IMR-90 (cell line): ENCODE measurements at regions not wholly inside any gene's neighbourhood (a gene's known extent, or its start where the extent isn't known, plus 50 kb on each side); places are given as distances from the start of the nearest gene placed in this dataset.

Experiments
- ATAC-seq: fragments of 200-7000 bp; cut with Tn5 transposase; 2 replicates; pipeline ENCODE4 v1.9.1; 2020; ENCODE audit warnings: low read depth, mild to moderate bottlenecking, moderate library complexity
- BruUV-seq: library from RNA; stranded (reverse); fragments of 400-500 nt; replicated peaks from 2 replicates; lab custom pipeline; 2021; lab: Mats Ljungman, UMichigan
- CTCF ChIA-PET: fragments of 300-600 bp; formaldehyde crosslinking; extraction: SDS; loops from one replicate; lab custom pipeline; 2021; ENCODE audit warnings: antibody characterized with exemption; lab: Yijun Ruan, JAX
- POLR2A ChIA-PET: fragments of 300-600 bp; sonication (Branson Sonifier 250); formaldehyde crosslinking; loops from one replicate; lab custom pipeline; 2022; ENCODE audit warnings: antibody characterized with exemption; ENCODE audit not compliant: unreplicated experiment; lab: Charles Lee
- DNase-seq: peaks from one replicate; pipeline ENCODE4 v3.0.0; 2013
- H2AFZ ChIP-seq: replicated peaks from 2 replicates; pipeline ENCODE3; 2013; ENCODE audit warnings: low read length, mild to moderate bottlenecking; ENCODE audit not compliant: poor library complexity
- H2AK5ac ChIP-seq: 2 replicates; pipeline ENCODE4 v1.6.1; 2013; ENCODE audit warnings: low read depth, low read length, inconsistent platforms
- H2AK9ac ChIP-seq: replicated peaks from 2 replicates; pipeline ENCODE3; 2013; ENCODE audit warnings: mild to moderate bottlenecking, low read depth, low read length, moderate library complexity; ENCODE audit not compliant: poor library complexity
- H2BK120ac ChIP-seq: 2 replicates; pipeline ENCODE4 v1.6.1; 2013; ENCODE audit warnings: low read depth, low read length, inconsistent platforms
- H2BK15ac ChIP-seq: 3 replicates; pipeline ENCODE4 v1.6.1; 2013; ENCODE audit warnings: low read depth, low read length, inconsistent platforms
- H2BK20ac ChIP-seq: 2 replicates; pipeline ENCODE4 v1.6.1; 2013; ENCODE audit warnings: low read depth, mild to moderate bottlenecking, inconsistent platforms, low read length, moderate library complexity
- H2BK5ac ChIP-seq: 2 replicates; pipeline ENCODE4 v1.6.1; 2013; ENCODE audit warnings: mild to moderate bottlenecking, low read depth, low read length, inconsistent platforms; ENCODE audit not compliant: poor library complexity, severe bottlenecking
- H3K14ac ChIP-seq: replicated peaks from 2 replicates; pipeline ENCODE4 v1.6.1; 2013; ENCODE audit warnings: low read depth, low read length, inconsistent platforms
- H3K18ac ChIP-seq: 2 replicates; pipeline ENCODE4 v1.6.1; 2013; ENCODE audit warnings: low read depth, low read length, control low read depth
- H3K23ac ChIP-seq: 2 replicates; pipeline ENCODE4 v1.6.1; 2013; ENCODE audit warnings: low read depth, low read length, inconsistent platforms
- H3K27ac ChIP-seq: 2 replicates; pipeline ENCODE4 v1.5.1; 2013; ENCODE audit warnings: mild to moderate bottlenecking, control low read depth, low read length; ENCODE audit not compliant: insufficient read depth
- H3K27me3 ChIP-seq: 2 replicates; pipeline ENCODE4 v1.6.1; 2013; ENCODE audit warnings: low read length; ENCODE audit not compliant: control insufficient read depth, insufficient read depth
- H3K36me3 ChIP-seq: 2 replicates; pipeline ENCODE4 v1.6.1; 2013; ENCODE audit warnings: low read length, mixed read lengths; ENCODE audit not compliant: control insufficient read depth, insufficient read depth
- H3K4ac ChIP-seq: 2 replicates; pipeline ENCODE4 v1.6.1; 2013; ENCODE audit warnings: low read depth, low read length, inconsistent platforms
- H3K4me1 ChIP-seq: 2 replicates; pipeline ENCODE4 v1.6.1; 2013; ENCODE audit warnings: low read length, mixed read lengths; ENCODE audit not compliant: control insufficient read depth, insufficient read depth
- H3K4me2 ChIP-seq: 2 replicates; pipeline ENCODE4 v1.6.1; 2013; ENCODE audit warnings: low read depth, mild to moderate bottlenecking, control low read depth, low read length, moderate library complexity
- H3K4me3 ChIP-seq: 2 replicates; pipeline ENCODE4 v1.5.1; 2013; ENCODE audit warnings: low read depth, mild to moderate bottlenecking, control low read depth, low read length, moderate library complexity; ENCODE audit not compliant: insufficient read depth
- H3K56ac ChIP-seq: 2 replicates; pipeline ENCODE4 v1.6.1; 2013; ENCODE audit warnings: low read length, inconsistent platforms; ENCODE audit not compliant: insufficient read depth; ENCODE audit errors: extremely low read depth
- H3K79me1 ChIP-seq, 2 experiments: 2 replicates each; pipeline ENCODE4 v1.6.1; 2013; ENCODE audit warnings: low read length in 2 of 2, inconsistent platforms in 1 of 2, low read depth in 1 of 2
- H3K9ac ChIP-seq: 2 replicates; pipeline ENCODE4 v1.6.1; 2013; ENCODE audit warnings: low read depth, low read length, control low read depth
- H3K9me1 ChIP-seq: 2 replicates; pipeline ENCODE4 v1.6.1; 2013; ENCODE audit warnings: low read length, inconsistent platforms; ENCODE audit not compliant: insufficient read depth
- H3K9me3 ChIP-seq: 2 replicates; pipeline ENCODE4 v1.6.1; 2013; ENCODE audit warnings: low read length; ENCODE audit not compliant: control insufficient read depth, insufficient read depth
- H4K20me1 ChIP-seq: 2 replicates; pipeline ENCODE4 v1.6.1; 2013; ENCODE audit warnings: low read length, inconsistent platforms; ENCODE audit not compliant: insufficient read depth
- H4K5ac ChIP-seq: 2 replicates; pipeline ENCODE4 v1.6.1; 2013; ENCODE audit warnings: mild to moderate bottlenecking, low read depth, low read length, control low read depth
- H4K8ac ChIP-seq, 2 experiments: 2 replicates each; pipeline ENCODE4 v1.6.1; 2013; ENCODE audit warnings: low read depth in 2 of 2, low read length in 2 of 2, control low read depth in 1 of 2, inconsistent platforms in 1 of 2
- H4K91ac ChIP-seq: 2 replicates; pipeline ENCODE4 v1.6.1; 2013; ENCODE audit warnings: low read depth, low read length, inconsistent platforms; ENCODE audit not compliant: insufficient read depth
- BHLHE40 ChIP-seq: fragments of 150-350 bp; IDR thresholded peaks from 2 replicates; pipeline ENCODE4 v1.6.1; 2016; ENCODE audit warnings: mild to moderate bottlenecking, low read depth, low read length
- CEBPB ChIP-seq: IDR thresholded peaks from 2 replicates; pipeline ENCODE4 v1.6.1; 2012; ENCODE audit warnings: low read depth, low read length, improper control_type of control experiment
- CHD1 ChIP-seq: IDR thresholded peaks from 2 replicates; pipeline ENCODE4 v1.6.1; 2012; ENCODE audit warnings: low read depth, low read length, improper control_type of control experiment
- MAFK ChIP-seq: IDR thresholded peaks from 2 replicates; pipeline ENCODE4 v1.6.1; 2012; ENCODE audit warnings: low read depth, low read length, improper control_type of control experiment
- MAZ ChIP-seq: IDR thresholded peaks from 2 replicates; pipeline ENCODE4 v1.6.1; 2012; ENCODE audit warnings: low read depth, mild to moderate bottlenecking, low read length, improper control_type of control experiment, moderate library complexity, borderline replicate concordance
- MXI1 ChIP-seq: IDR thresholded peaks from 2 replicates; pipeline ENCODE4 v1.6.1; 2012; ENCODE audit warnings: low read depth, mild to moderate bottlenecking, low read length, moderate library complexity, borderline replicate concordance
- NFE2L2 ChIP-seq: fragments of 150-350 bp; IDR thresholded peaks from 2 replicates; pipeline ENCODE4 v1.6.1; 2016; ENCODE audit warnings: low read depth, mild to moderate bottlenecking, low read length
- POLR2A ChIP-seq: IDR thresholded peaks from 2 replicates; pipeline ENCODE4 v1.6.1; 2012; ENCODE audit warnings: mild to moderate bottlenecking, low read depth, low read length
- RAD21 ChIP-seq: IDR thresholded peaks from 2 replicates; pipeline ENCODE4 v1.6.1; 2012; ENCODE audit warnings: low read length, improper control_type of control experiment
- RCOR1 ChIP-seq: IDR thresholded peaks from 2 replicates; pipeline ENCODE4 v1.6.1; 2012; ENCODE audit warnings: mild to moderate bottlenecking, low read length, improper control_type of control experiment; ENCODE audit not compliant: insufficient replicate concordance
- RFX5 ChIP-seq: IDR thresholded peaks from 2 replicates; pipeline ENCODE4 v1.8.0; 2012; ENCODE audit warnings: low read depth, mild to moderate bottlenecking, low read length, moderate library complexity
- SMC3 ChIP-seq: fragments of 150-350 bp; IDR thresholded peaks from 2 replicates; pipeline ENCODE4 v1.6.1; 2016; ENCODE audit warnings: low read depth, mild to moderate bottlenecking, antibody characterized with exemption, low read length, moderate library complexity
- WGBS, 2 experiments: methylation state at CpG; one replicate each; pipeline versions ENCODE4 v1.1.5 to v1.1.7; 2013; ENCODE audit warnings: missing lambda C conversion rate in 2 of 2; ENCODE audit not compliant: insufficient read length in 1 of 2; ENCODE audit errors: extremely low coverage in 2 of 2; 5-methylcytosine and 5-hydroxymethylcytosine counted together
- dilution Hi-C: fragments of 300-500 bp; cut with HindIII; formaldehyde crosslinking; loops from one replicate; pipeline ENCODE4 v1.14.3; 2018; ENCODE audit warnings: low sequenced_read_pairs; ENCODE audit not compliant: unreplicated experiment
- in situ Hi-C: fragments of 300-500 bp; cut with MboI; formaldehyde crosslinking; loops from 3 replicates; pipeline ENCODE4 v1.14.3; 2019; ENCODE audit warnings: low sequenced_read_pairs, inconsistent platforms, mixed read lengths
- intact Hi-C: fragments of 100-400 bp; cut with micrococcal nuclease; formaldehyde crosslinking; loops from 2 replicates; pipeline ENCODE4 v1.10.0; 2022
- TF ChIP-seq, protein P1 (sequence below): conservative IDR thresholded peaks from 2 replicates; pipeline ENCODE4 v1.5.1; 2012; ENCODE audit warnings: mild to moderate bottlenecking, low read depth, low read length, improper control_type of control experiment
- TF ChIP-seq, protein P2 (sequence below): fragments of 150-350 bp; IDR thresholded peaks from 2 replicates; pipeline ENCODE4 v1.6.1; 2017; ENCODE audit warnings: mild to moderate bottlenecking, antibody characterized with exemption, low read length, low read depth
- TF ChIP-seq, protein P3 (sequence below): fragments of 150-350 bp; IDR thresholded peaks from 2 replicates; pipeline ENCODE4 v1.6.1; 2016; ENCODE audit warnings: low read depth, mild to moderate bottlenecking, low read length, moderate library complexity, borderline replicate concordance

DNA sequence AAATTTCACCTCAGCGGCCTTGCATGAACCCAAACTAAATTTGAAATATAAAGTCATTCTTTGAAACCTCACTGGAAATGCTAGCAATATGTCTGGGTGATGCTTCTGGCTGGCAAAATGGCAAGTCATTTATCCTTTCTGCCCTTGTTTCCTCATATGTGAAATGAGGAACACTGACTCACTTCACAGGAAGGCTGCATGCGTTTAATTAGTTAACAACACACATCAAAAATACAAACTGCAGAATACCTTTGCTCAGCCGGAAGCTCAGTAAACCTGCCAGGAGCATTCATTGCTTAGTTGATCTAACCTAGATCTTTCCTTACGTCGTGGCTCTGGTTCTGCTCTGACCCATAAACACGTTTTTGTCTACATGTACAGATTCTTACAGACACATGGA, 214.2 kb upstream of the ACVR2A start:
- no peaks in the 10 kb centered on the region; the same call in 1 of the 2 replicates for H3K4me1 ChIP-seq
- no peaks in the 10 kb centered on the region for H3K27me3 ChIP-seq
- POLR2A ChIA-PET: no interaction called here
- no peak overlapping the region for H3K27ac ChIP-seq
- H3K9me1 ChIP-seq: no peaks in the 10 kb centered on the region
- H2BK120ac ChIP-seq: no peak overlapping the region
- dilution Hi-C loops (no loop called here), intact Hi-C loops (no loop called here), in situ Hi-C loops (no loop called here)
- no peak overlapping the region for H3K18ac ChIP-seq
- H4K20me1 ChIP-seq: no peaks in the 10 kb centered on the region
- CTCF ChIA-PET: no interaction called here
- no peak overlapping the region for H2AK5ac ChIP-seq
- H4K8ac ChIP-seq: no peak overlapping the region
- no peak overlapping the region for H3K4me3 ChIP-seq
- H4K5ac ChIP-seq: no peak overlapping the region
- H3K4me2 ChIP-seq: no peak overlapping the region
- no peak overlapping the region for H4K91ac ChIP-seq
- no peak overlapping the region for H2BK5ac ChIP-seq
- no peak overlapping the region for H3K56ac ChIP-seq
- no CpG with 5 or more reads among the region's 6 CpGs for WGBS, 2 experiments
- no peak overlapping the region for H2AFZ ChIP-seq
- no peak overlapping the region for H3K9ac ChIP-seq
- no TSS peak for BruUV-seq
- ATAC-seq (no peak), DNase-seq (no peak)
- H3K79me1 ChIP-seq: no peaks in the 10 kb centered on the region
- no peaks in the 10 kb centered on the region for H3K36me3 ChIP-seq
- no peaks in the 10 kb centered on the region for H3K9me3 ChIP-seq
- no peak overlapping the region for H2AK9ac ChIP-seq
- H3K23ac ChIP-seq: no peak overlapping the region
- no peak overlapping the region for H3K14ac ChIP-seq
- no peak overlapping the region for H2BK15ac ChIP-seq
- no peak overlapping the region for H2BK20ac ChIP-seq
- H3K4ac ChIP-seq: no peak overlapping the region
- TF ChIP-seq, protein P1, sequence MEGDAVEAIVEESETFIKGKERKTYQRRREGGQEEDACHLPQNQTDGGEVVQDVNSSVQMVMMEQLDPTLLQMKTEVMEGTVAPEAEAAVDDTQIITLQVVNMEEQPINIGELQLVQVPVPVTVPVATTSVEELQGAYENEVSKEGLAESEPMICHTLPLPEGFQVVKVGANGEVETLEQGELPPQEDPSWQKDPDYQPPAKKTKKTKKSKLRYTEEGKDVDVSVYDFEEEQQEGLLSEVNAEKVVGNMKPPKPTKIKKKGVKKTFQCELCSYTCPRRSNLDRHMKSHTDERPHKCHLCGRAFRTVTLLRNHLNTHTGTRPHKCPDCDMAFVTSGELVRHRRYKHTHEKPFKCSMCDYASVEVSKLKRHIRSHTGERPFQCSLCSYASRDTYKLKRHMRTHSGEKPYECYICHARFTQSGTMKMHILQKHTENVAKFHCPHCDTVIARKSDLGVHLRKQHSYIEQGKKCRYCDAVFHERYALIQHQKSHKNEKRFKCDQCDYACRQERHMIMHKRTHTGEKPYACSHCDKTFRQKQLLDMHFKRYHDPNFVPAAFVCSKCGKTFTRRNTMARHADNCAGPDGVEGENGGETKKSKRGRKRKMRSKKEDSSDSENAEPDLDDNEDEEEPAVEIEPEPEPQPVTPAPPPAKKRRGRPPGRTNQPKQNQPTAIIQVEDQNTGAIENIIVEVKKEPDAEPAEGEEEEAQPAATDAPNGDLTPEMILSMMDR: no peak
- TF ChIP-seq POLR2A (no peak), MAZ (no peak), BHLHE40 (no peak), RFX5 (no peak), MAFK (no peak), RAD21 (no peak), NFE2L2 (no peak), CHD1 (no peak), MXI1 (no peak), RCOR1 (no peak), SMC3 (no peak), CEBPB (no peak)
- TF ChIP-seq, protein P2, sequence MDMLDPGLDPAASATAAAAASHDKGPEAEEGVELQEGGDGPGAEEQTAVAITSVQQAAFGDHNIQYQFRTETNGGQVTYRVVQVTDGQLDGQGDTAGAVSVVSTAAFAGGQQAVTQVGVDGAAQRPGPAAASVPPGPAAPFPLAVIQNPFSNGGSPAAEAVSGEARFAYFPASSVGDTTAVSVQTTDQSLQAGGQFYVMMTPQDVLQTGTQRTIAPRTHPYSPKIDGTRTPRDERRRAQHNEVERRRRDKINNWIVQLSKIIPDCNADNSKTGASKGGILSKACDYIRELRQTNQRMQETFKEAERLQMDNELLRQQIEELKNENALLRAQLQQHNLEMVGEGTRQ: no peak
- TF ChIP-seq, protein P3, sequence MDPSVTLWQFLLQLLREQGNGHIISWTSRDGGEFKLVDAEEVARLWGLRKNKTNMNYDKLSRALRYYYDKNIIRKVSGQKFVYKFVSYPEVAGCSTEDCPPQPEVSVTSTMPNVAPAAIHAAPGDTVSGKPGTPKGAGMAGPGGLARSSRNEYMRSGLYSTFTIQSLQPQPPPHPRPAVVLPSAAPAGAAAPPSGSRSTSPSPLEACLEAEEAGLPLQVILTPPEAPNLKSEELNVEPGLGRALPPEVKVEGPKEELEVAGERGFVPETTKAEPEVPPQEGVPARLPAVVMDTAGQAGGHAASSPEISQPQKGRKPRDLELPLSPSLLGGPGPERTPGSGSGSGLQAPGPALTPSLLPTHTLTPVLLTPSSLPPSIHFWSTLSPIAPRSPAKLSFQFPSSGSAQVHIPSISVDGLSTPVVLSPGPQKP: no peak
